Spleen (tissue), 11 donors: ENCODE measurements at regions not wholly inside any gene's neighbourhood (a gene's known extent, or its start where the extent isn't known, plus 50 kb on each side); places are given as distances from the start of the nearest gene placed in this dataset.

ENCODE experiments used
- DNase-seq: peaks from one replicate; pipeline ENCODE4 v3.0.0-alpha.2; 2020
- H3K27ac ChIP-seq, 8 donors: fragments of 200-600 bp; sonication (generic) in 7 of 8; 1 replicate in 4 of 8; 2 replicates in 4 of 8; pipeline versions ENCODE4 v1.5.0 to v1.8.0; 2016 to 2021; ENCODE audit warnings: inconsistent platforms in 4 of 8, mild to moderate bottlenecking in 4 of 8, moderate library complexity in 1 of 8
- H3K27me3 ChIP-seq, 7 donors: fragments of 200-600 bp; sonication (generic) in 6 of 7; replicated peaks in 1 of 7; 1 replicate in 4 of 7; 2 replicates in 3 of 7; pipeline versions ENCODE4 v1.5.0 to v1.8.0; 2016 to 2021; ENCODE audit warnings: inconsistent platforms in 3 of 7, mild to moderate bottlenecking in 1 of 7
- H3K36me3 ChIP-seq, 6 donors: fragments of 200-600 bp; sonication (generic) in 5 of 6; 1 replicate in 4 of 6; 2 replicates in 2 of 6; pipeline versions ENCODE4 v1.5.0 to v1.8.0; 2016 to 2021; ENCODE audit warnings: inconsistent platforms in 2 of 6
- H3K4me1 ChIP-seq, 6 donors: fragments of 200-600 bp; sonication (generic) in 5 of 6; 1 replicate in 3 of 6; 2 replicates in 3 of 6; pipeline versions ENCODE4 v1.5.0 to v1.8.0; 2016 to 2021; ENCODE audit warnings: inconsistent platforms in 3 of 6
- H3K4me3 ChIP-seq, 8 donors: fragments of 200-600 bp; sonication (generic) in 7 of 8; 1 replicate in 4 of 8; 2 replicates in 4 of 8; pipeline versions ENCODE4 v1.5.0 to v1.8.0; 2016 to 2021; ENCODE audit warnings: inconsistent platforms in 4 of 8, mild to moderate bottlenecking in 4 of 8, moderate library complexity in 2 of 8
- H3K9me3 ChIP-seq, 8 donors: fragments of 200-600 bp; sonication (generic) in 7 of 8; 1 replicate in 4 of 8; 2 replicates in 4 of 8; pipeline versions ENCODE4 v1.5.0 to v1.8.0; 2016 to 2021; ENCODE audit warnings: inconsistent platforms in 4 of 8
- CTCF ChIP-seq, 11 experiments: fragments of 200-600 bp in 7 of 11; fragments of 450-650 bp in 4 of 11; sonication (generic) in 4 of 11; IDR thresholded peaks in 8 of 11; conservative IDR thresholded peaks in 3 of 11; 1 replicate in 7 of 11; 2 replicates in 4 of 11; pipeline versions ENCODE4 v1.4.0 to v1.8.0; 2016 to 2021; ENCODE audit warnings: antibody characterized with exemption in 11 of 11, inconsistent platforms in 4 of 11, mild to moderate bottlenecking in 1 of 11
- POLR2A ChIP-seq, 3 donors: fragments of 450-650 bp; IDR thresholded peaks; one replicate each; pipeline ENCODE4 v1.5.1; 2017; ENCODE audit warnings: antibody characterized with exemption in 3 of 3, mild to moderate bottlenecking in 1 of 3
- POLR2AphosphoS5 ChIP-seq, 3 donors: sonication (generic); formaldehyde crosslinking; IDR thresholded peaks; one replicate each; pipeline ENCODE4 v1.5.1; 2017; ENCODE audit warnings: antibody characterized with exemption in 3 of 3
- WGBS, 5 donors: extraction: QIAGEN DNeasy Blood & Tissue Kit in 3 of 5; methylation state at CpG; one replicate each; pipeline versions ENCODE4 v1.1.5 to v1.1.7; 2013 to 2018; 5-methylcytosine and 5-hydroxymethylcytosine counted together
- intact Hi-C: fragments of 100-400 bp; cut with DNase I; formaldehyde crosslinking; loops from one replicate; pipeline ENCODE4 v1.15.0; 2023; ENCODE audit warnings: low total_unique reads
- donor health status: healthy with polysubstance abuse.
- donor health status: DM: no; HTN: no; CAD: no; lungs with moderate emphysema.
- donor health status: DM: no; HTN: no; CAD: no.
- donor health status: Bipolar disorder and iron deficiency.
- donor health status: healthy.
- donor health status: DM: no; HTN: no; CAD: no.
- donor health status: DM: yes; HTN: yes; CAD: no.

GRCh38 chr3:182530316-182530715 is 263.0 kb upstream of the ATP11B start:
- Histone ChIP-seq H3K27ac (no peak overlapping the region), H3K36me3 (no peaks in the 10 kb centered on the region), H3K4me3 (no peak overlapping the region), H3K4me1 (no peaks in the 10 kb centered on the region), H3K9me3 (no peaks in the 10 kb centered on the region), H3K27me3 (no peaks in the 10 kb centered on the region)
- 76 to 81% (median 79%) methylated on average over 3 of the region's 3 CpGs for WGBS, 5 donors
- no peak for DNase-seq
- intact Hi-C loops: no loop called here
- no peak for TF ChIP-seq POLR2A (IDR thresholded peaks at IDR 0.05)
- no peak for TF ChIP-seq CTCF (IDR thresholded peaks at IDR 0.05 in 8 of 11, conservative IDR thresholded peaks at IDR 0.05 in 3 of 11)
- TF ChIP-seq POLR2AphosphoS5 (IDR thresholded peaks at IDR 0.05): no peak

- intact Hi-C loops: no loop called here
- H3K27ac ChIP-seq: no peak overlapping the region
- no peaks in the 10 kb centered on the region for H3K27me3 ChIP-seq
- no peak for DNase-seq
- H3K36me3 ChIP-seq: no peaks in the 10 kb centered on the region
- 66 to 82% (median 75%) methylated on average over 2 of the region's 2 CpGs for WGBS, 5 donors
- no peaks in the 10 kb centered on the region for H3K4me1 ChIP-seq
- H3K9me3 ChIP-seq: no peaks in the 10 kb centered on the region
- TF ChIP-seq POLR2AphosphoS5 (IDR thresholded peaks at IDR 0.05) (no peak), POLR2A (IDR thresholded peaks at IDR 0.05) (no peak), CTCF (IDR thresholded peaks at IDR 0.05 in 8 of 11, conservative IDR thresholded peaks at IDR 0.05 in 3 of 11) (no peak)
- no peak overlapping the region for H3K4me3 ChIP-seq
These were observed 259.9 kb upstream of the ATP11B start for GRCh38 chr3:182533394-182533793.

GRCh38 chr3:182544542-182544941 is 248.8 kb upstream of the ATP11B start:
- Histone ChIP-seq H3K4me1 (no peaks in the 10 kb centered on the region), H3K27me3 (no peaks in the 10 kb centered on the region), H3K36me3 (no peaks in the 10 kb centered on the region), H3K9me3 (no peaks in the 10 kb centered on the region), H3K27ac (no peak overlapping the region), H3K4me3 (no peak overlapping the region)
- WGBS, 5 donors: 42 to 56% (median 46%) methylated on average over 5 of the region's 5 CpGs
- intact Hi-C loops: no loop called here
- DNase-seq: no peak
- TF ChIP-seq POLR2A (IDR thresholded peaks at IDR 0.05) (no peak), POLR2AphosphoS5 (IDR thresholded peaks at IDR 0.05) (no peak), CTCF (IDR thresholded peaks at IDR 0.05 in 8 of 11, conservative IDR thresholded peaks at IDR 0.05 in 3 of 11) (no peak)

- TF ChIP-seq POLR2AphosphoS5 (IDR thresholded peaks at IDR 0.05): no peak
- TF ChIP-seq CTCF (IDR thresholded peaks at IDR 0.05 in 8 of 11, conservative IDR thresholded peaks at IDR 0.05 in 3 of 11): no peak
- no peak for TF ChIP-seq POLR2A (IDR thresholded peaks at IDR 0.05)
- intact Hi-C loops: no loop called here
- WGBS, 5 donors: 58 to 100% (median 70%) methylated on average over 2 of the region's 2 CpGs
These were observed 231.0 kb upstream of the ATP11B start for GRCh38 chr3:182562274-182562673.

More at GRCh38 chr3:182562274-182562673, 231.0 kb upstream of the ATP11B start:
- no peaks in the 10 kb centered on the region for H3K27me3 ChIP-seq
- DNase-seq: no peak
- no peaks in the 10 kb centered on the region for H3K36me3 ChIP-seq
- H3K9me3 ChIP-seq: peaks cover 0 to 28% (median 24%) of the 10 kb centered on the region in 8 donors
- H3K4me1 ChIP-seq: no peaks in the 10 kb centered on the region
- H3K27ac ChIP-seq: no peak overlapping the region
- H3K4me3 ChIP-seq: no peak overlapping the region
